HG03354 (cell line): ENCODE measurements at regions not wholly inside any gene's neighbourhood (a gene's known extent, or its start where the extent isn't known, plus 50 kb on each side); places are given as distances from the start of the nearest gene placed in this dataset.

ENCODE experiments used
- ATAC-seq: cut with Tn5 transposase; IDR thresholded peaks from one replicate; pipeline ENCODE4 v1.9.1; 2021; ENCODE audit warnings: mild to moderate bottlenecking; ENCODE audit not compliant: unreplicated experiment, poor library complexity, severe bottlenecking

DNA sequence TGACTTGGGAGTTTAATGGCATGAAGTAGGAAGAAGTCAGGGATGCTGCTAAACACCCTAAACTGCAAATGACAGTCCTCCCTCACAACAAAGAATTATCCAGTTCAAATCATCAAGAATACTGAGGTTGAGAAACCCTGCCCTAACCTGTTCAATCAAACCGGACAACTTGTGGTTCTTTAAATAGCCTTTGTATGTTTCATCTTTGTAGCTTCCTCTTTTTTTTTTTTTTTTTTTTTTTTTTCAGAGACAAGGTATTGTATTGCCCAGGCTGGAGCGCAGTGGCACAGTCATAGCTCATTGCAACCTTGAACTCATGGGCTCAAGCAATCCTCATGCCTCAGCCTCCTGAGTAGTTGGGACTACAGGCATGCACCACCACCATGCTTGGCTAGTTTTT is 52.5 kb upstream of the TTC29 start:
- ATAC-seq: no peak

DNA sequence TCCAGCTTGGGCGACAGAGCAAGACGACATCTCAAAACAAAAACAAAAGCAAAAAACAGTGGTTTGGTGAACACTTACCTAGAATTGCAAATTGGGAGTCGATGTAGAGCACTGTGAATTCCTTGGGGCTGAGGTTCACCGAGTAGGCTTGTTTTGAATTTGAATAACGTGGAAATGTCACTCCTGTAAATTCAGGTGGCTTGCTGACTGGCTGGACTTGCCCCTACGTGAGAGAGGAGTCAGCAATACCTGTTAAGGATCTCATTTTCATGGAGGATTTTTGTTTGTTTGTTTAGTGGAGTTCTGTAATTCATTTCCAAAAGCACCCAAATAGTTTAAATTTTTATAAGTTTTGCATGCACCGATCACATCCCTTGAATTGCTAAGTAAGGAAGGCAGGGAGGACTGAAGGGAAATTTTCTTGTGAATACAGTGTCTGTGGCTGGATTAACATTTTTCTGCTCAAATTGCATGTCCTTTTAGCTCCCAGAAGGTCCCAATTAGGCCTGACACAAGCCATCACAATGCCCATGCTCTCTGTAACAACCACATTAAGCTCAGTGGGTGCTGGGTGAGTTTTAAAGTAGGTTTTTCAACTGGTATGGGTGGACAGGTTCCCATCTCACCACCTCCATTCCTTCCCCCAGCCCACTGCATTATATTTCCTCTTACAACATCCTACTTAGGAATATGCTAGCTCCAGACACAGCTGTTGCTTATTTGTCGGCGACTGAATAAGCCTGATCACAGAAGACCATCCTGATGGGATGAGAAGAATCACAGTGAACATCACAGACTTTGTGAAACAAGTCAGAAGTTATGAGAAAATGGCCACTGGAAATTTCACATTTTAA is 58.5 kb upstream of the TTC29 start:
- ATAC-seq: no peak

- ATAC-seq: no peak
These were observed 60.6 kb upstream of the TTC29 start for GRCh38 chr4:147006229-147006628.

DNA sequence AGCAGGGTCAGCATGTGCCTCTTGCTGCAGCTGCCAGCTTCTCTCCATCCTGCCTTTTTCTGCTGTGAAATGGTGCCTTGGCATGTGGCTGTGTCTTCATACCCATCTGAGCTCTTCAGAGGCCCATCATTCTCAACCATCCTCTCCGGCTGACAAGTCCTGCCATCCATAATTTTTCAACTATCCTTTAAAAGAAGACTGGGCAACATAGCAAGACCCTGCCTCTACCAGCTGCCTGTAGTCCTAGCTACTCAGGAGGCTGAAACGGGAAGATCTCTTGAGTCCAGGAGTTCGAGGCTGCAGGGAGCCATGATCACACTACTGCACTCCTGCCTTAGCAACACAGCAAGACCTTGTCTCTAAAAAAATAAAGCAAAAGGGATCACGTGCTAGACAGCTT is 64.2 kb upstream of the TTC29 start:
- ATAC-seq: no peak

GRCh38 chr4:147011411-147011810 is 65.7 kb upstream of the TTC29 start:
- no peak for ATAC-seq

GRCh38 chr4:147012059-147012707 is 66.5 kb upstream of the TTC29 start:
- ATAC-seq: no peak

DNA sequence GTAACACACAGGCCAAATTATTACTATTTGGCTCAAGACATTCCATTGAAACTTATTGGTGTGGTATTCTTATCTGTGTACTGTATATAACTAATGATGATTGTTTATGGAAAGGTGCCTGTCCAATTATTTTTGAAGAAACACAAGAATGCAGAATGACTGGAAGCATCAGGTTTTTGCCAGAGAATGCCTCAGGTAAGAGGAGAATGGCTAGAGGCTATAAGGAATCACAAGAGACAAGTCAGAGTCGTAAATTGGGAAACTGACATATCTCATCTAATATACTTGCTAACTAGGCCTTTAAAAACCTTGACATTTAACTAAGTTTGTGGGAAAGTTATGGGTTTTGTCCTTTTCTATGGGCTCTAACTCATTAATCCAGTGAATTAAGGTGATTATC is 69.3 kb upstream of the TTC29 start:
- ATAC-seq: no peak

- no peak for ATAC-seq
These were observed 69.8 kb upstream of the TTC29 start for GRCh38 chr4:147015491-147015890.

DNA sequence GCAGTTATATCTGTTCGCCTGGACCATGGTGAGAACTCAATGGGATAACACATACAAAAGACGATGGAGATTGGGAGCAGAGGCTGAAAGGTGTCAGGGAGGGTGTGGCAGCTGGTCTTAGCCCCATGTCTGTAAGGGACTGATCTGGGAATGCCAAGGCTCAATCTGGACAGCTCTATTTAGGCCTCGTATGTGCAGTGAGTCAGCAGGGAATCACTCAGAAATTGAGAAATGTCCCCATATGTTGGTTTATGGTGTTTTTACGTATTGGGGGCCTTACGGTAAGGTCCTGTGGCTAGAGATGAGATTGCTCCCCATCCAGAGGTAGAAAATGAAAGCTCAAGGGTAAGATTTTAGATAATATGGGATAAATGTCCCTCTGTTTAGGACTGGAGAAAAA is 71.4 kb upstream of the TTC29 start:
- no peak for ATAC-seq

GRCh38 chr4:147019091-147019490 is 73.4 kb upstream of the TTC29 start:
- ATAC-seq: peak; percentile 89

GRCh38 chr4:147020456-147020855 is 74.8 kb upstream of the TTC29 start:
- ATAC-seq: no peak

DNA sequence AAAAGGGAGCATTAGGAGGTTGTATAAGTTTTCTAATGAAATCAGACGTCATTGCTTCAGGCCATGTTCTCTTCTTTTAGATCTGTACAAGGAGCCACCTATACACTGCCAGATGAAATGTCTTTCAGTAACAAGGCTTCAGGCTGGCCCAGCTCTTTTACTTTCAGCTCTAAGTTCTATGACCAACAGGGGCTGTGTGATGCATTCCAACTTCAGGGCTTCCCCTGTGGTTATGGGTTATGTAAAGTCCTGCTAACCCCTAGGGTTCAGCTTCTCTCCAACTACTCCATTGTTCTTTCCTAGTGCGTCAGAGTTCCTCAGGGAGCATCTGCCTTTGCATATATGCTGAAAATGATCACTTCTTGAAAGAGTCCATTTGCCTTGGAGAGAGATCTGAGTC is 79.4 kb upstream of the TTC29 start:
- ATAC-seq: no peak

DNA sequence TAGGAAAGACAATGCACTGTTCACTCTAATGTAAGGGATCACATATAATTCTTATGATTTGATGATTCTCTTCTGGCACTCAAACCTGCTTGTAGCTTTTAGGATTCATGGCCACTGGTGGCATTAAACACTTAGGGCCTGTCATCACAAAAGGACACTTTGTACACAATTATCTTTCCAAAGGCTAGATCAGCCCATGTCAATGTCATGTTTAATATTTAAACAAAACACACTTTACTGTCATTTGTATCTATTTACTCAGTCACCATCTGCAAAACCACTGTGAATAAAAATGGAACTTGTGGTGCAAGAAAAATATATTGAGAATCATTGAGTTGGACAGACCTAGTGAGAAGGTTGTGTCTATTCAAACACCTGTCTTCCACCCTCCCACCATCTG is 83.6 kb upstream of the TTC29 start:
- ATAC-seq: no peak

GRCh38 chr4:147034372-147034771 is 88.7 kb upstream of the TTC29 start:
- ATAC-seq: no peak

DNA sequence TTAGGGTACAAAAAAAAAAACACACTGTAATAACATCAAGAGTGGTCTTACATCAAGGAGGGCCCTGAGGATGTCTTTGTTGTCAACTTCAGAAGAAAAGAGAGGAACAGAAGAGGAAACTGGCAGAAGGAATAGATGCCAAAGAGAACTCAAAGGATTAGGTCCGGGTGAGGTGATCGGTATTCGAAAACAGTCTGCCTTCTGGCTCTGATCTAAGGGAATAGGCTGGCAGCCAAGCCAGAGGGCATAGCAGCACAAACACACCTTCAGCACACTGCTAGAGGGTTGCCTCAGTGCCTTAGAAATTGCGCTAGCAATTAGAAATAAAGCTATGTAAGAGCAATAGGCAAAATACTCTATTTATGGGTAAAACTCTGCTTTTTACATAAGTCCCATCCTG is 91.4 kb upstream of the TTC29 start:
- no peak for ATAC-seq

GRCh38 chr4:147039976-147040575 is 94.4 kb upstream of the TTC29 start:
- no peak for ATAC-seq

- no peak for ATAC-seq
These were observed 95.2 kb upstream of the TTC29 start for GRCh38 chr4:147040874-147041273.

- ATAC-seq: no peak
These were observed 95.7 kb upstream of the TTC29 start for GRCh38 chr4:147041376-147041775.

- ATAC-seq: no peak
These were observed 96.4 kb upstream of the TTC29 start for GRCh38 chr4:147042046-147042445.

GRCh38 chr4:147044241-147044640 is 98.6 kb upstream of the TTC29 start:
- ATAC-seq: no peak

DNA sequence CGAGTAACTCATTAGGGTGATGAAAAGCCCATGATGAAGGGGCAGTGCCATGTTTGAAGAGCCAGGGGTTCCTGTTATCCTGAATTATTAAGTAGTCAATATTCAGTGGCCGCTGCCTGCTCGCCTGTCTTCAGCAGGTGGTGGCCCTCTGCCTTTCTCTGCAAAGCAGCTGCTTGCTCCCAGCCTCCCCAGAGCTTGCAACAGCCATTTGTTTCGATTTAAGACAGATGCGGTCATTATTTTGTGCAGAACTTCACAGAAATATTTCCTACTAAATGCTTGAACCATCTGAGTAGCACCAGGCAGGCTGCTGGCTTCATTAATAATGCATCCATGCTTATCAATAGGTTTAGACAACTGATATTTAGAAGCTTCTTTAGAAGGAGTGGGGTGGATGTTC is 104.3 kb upstream of the TTC29 start:
- ATAC-seq: no peak
